Epithelial cell of prostate (primary cell): ENCODE measurements at regions not wholly inside any gene's neighbourhood (a gene's known extent, or its start where the extent isn't known, plus 50 kb on each side); places are given as distances from the start of the nearest gene placed in this dataset.

Experiments
- DNase-seq: peaks from one replicate; pipeline ENCODE4 v3.0.0-alpha.2; 2011; ENCODE audit warnings: low read depth, low spot score
- H3K27ac ChIP-seq: fragments of 450-650 bp; 2 replicates; pipeline ENCODE4 v1.5.1; 2017; ENCODE audit warnings: mild to moderate bottlenecking

DNA sequence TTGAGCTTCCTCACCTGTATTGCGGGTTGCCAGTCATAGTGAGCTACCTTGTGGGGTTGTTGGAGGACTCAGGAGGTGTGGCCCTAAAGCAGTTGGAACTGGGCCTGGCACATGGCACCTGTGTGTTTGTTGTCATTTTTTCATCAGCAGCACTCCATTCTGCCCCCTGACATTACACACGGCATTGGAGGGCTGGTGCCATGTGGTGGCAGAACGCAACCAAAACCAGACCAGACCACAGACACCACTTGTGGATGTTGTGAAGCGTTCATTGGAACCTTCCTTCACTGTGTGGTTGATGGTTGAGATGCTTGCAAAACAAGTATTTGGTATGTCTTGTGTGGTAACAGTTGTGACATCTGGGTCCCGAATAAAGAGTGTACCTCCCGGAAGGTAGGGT is 113.2 kb upstream of the ERCC6L2 start:
- DNase-seq, result no peak

DNA sequence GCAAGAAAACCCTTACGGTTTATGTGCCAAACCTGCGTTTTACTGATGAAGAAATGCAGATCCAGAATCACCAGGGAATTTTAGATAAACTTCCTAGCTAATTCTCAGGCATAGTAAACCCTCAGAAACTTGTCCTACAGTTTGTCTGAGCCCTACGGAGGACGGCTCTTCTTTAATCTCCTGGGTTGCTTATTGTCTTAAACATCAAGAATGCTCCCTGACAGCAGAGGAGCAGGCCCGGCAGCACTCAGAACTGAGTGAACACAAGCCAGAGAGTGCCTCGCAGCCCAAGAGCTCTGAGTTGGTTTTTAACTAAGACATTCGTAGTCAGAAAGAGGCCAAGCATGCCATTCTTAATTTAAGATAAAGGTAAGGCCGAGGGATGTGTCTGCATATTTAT is 114.7 kb upstream of the ERCC6L2 start:
- no peak overlapping the region for H3K27ac ChIP-seq
- DNase-seq, result no peak

More for the DNA sequence above, 113.2 kb upstream of the ERCC6L2 start:
- no peak overlapping the region for H3K27ac ChIP-seq

DNA sequence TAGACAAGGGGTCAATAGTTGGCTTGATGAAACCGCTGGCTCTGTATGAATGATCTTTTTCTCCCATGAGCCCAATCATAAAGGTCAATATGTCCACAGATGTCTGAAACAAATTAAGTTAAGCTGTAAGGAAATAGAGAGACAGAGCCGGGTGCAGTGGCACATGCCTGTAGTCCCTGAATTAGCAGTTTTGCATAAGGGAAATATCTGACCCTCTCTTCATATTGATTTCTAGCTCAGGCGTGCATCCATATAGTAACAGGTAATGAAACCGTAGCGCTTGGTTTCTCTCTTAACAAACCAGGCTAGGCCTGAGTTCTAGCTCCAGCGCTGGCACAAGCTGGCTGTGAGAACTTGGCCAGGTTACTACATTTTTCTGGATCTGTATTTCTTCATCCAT is 118.1 kb upstream of the ERCC6L2 start:
- DNase-seq, result no peak
- no peak overlapping the region for H3K27ac ChIP-seq

DNA sequence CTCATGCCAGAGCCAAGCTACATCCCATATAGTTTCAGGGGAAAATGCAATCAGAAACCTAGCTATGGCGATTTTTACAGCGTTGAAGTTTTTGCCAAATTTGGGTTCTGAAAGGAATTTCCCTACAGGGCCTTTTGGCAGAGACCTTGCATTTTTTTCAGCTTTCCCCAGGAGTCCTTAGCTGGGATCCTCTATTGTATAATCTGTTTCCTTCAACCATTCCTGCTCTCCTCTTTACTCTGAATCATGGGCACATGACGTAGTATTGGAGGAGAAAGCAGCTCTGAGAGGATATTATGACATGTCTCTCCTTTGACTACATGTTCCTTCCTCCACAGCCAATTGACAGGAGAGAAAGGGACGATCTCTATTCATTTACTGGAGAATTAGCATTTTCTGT is 118.5 kb upstream of the ERCC6L2 start:
- DNase-seq, result no peak
- H3K27ac ChIP-seq, result no peak overlapping the region

DNA sequence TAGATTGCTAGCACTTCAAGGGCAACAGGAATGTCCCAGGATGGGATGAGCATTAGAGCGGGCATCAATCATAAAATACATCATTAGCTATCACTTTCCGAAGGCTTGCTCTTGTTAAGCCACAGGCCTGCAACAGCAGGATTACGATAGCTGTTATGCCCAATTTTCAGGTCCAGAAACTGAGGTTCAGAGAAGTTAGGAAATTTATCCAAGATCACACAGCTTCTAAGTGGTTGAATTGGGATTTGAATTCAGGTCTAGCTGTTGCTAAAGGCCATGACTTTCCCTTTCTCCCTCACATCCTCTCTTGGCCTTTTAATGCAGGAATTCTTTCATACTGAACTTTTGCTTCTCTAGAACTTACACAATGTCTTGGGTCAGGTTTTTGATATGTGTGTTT is 119.4 kb upstream of the ERCC6L2 start:
- no peak overlapping the region for H3K27ac ChIP-seq
- DNase-seq, result no peak

DNA sequence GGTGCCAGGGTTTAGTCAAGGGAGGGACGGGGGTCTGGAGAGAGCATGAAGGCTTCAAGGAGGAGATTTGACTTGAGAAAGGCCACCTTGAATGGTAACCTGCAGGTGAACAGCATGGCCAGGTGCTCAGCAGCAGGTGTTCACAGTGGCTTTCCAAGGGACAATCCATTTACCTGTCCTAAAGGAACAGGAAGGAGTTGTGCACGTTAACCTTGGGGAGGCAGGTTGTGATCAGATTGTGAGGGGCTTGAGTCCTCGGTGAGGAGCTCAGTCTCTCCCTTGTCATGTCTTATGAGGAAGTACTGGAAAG is 120.1 kb upstream of the ERCC6L2 start:
- no peak overlapping the region for H3K27ac ChIP-seq
- no peak for DNase-seq

DNA sequence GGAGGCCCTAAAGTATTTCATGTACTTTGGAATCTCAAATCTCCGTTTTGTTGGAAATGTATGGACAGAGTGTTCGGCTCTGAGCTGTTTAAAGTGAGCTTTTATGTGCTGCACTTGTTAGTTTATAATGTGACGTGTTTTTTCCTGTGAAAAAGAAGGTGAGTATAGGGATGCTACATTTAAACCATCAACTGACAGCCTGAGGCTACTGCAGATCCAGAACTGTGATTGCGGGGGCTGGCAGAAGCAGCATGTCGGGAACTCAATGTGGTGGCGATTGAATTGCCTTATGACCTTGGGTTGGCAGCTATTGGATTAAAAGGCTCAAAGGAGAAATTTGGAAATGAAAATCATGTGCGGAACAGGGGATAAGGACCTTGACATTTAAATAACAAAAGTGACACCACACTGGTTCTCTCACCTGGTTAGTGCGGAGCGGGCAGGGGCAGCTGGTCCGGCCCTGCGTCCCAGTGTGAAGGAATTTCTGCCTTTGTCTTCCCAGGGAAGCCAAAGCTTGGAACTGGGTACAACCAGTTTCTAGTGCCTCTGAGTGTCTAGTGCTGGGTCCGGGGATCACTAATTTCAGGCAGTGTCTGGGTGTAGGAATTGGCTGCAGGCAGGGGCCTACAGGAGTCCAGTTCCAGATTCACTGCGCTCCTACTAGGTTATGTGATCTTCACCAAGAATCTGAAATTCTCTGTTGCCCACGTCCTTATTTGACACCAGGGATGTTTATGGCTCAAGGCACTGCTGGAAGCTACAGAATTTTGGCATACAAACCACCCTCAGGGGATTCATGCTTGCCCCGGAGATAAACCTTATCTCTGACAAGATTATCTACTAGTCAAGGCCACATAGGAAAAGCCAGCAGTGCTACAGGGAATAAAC is 120.7 kb upstream of the ERCC6L2 start:
- H3K27ac ChIP-seq, result no peak overlapping the region
- no peak for DNase-seq

DNA sequence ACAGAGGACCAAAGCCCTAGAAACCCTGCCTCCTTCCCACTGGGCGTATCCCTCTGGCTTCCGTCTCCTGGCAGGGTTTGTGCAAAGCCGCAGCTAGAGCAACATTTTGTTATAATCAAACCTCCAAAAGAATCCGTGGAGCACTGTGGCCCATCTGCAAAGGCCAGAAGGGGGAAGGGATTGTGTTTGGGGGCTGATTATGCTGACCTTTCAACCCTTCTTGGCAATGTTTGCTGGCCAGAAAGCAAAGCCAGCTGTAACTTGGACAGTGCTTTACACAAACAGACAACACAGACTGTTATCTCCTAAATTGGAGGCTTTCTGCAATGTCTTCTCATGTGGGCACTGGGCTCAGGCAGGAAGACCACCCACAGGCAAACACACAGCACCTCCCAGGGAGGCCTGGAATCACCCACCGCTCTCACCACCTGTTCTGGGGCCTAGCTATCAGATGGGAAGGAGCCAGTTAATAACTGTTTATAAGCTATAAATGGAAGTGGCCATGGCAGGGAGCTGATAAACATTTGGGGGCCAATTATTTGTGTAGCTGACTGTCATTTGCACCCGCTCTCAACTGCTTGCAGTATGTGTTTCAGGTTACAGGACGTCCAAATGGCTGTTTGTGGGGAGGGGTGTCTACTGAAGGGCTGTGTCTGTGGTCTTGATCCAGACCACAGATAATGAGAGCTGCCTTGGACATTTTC is 121.6 kb upstream of the ERCC6L2 start:
- DNase-seq, result no peak
- H3K27ac ChIP-seq, result no peak overlapping the region

DNA sequence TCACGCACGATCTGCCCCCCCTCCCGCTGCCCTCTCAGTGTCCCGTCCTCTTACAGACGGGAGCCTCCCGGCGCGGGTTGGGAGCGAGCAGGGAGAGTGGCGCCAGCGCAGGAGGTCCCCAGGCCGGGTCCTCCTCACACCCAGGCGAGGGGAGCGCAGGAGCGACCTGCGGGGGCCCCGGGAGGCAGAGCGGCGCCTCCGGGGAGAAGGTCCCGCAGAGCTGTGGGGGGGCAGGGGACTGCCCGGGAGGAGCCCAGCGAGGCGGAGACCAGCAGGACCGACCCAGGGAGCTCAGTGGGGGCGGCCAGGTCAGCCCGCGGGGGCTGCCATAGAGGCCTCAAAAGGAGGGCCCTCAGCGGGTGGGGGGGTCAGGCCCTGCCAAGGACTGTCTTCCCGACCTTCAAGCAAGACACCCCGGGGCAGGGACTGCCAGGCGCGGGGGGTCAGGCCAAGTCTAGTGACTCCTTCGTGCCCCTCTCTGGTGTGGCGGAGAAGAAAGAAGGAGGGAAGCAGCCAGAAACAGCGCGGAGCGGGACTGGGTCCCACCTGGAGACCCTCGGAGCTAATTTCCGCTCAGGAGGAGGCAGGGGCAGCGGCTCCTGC is 123.3 kb upstream of the ERCC6L2 start:
- no peak overlapping the region for H3K27ac ChIP-seq
- no peak for DNase-seq

DNA sequence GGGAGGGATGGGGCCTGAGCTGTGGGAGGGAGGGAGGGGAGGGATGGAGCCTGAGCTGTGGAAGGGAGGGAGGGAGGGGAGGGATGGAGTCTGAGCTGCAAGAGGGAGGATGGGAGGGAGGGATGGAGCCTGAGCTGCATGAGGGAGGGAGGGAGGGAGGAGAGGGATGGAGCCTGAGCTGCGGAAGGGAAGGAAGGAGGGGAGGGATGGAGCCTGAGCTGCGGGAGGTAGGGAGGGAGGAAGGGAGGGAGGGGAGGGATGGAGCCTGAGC is 124.0 kb upstream of the ERCC6L2 start:
- DNase-seq, result no peak
- H3K27ac ChIP-seq, result no peak overlapping the region

DNA sequence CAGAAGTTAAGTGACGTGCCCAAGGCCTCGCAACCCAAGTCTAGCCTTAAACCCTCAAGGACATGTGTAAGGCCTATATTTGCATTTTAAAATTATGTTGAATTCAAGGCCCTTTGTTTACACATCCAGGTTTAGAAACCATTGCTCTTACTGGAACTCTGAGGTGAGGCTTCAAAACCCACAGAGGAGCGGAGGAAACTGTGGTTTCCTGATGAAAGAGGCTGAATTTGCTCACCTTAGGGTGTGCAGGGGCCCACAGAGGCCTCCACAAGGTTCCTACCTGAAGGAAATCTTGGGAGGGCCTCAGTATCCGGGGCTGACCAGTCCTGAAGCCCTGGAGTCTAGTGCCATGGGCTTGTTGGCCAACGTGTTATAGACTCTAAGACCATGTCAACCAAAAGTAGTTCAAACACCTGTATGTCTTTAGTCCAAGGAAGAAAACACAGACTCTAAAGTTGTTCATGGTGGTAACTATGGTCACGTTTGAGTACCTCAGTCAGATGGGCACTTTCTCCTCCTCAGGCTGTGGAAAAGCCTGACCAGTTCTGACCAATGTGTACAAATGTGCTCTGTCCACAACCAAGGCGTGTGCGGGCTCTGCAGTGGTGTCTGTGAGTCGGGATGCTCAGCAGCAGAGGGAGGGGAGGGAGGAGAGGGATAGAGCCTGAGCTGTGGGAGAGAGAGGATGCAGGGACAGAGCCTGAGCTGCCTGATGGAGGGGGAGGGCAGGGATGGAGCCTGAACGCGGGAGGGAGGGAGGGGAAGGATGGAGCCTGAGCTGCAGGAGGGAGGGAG is 124.6 kb upstream of the ERCC6L2 start:
- no peak overlapping the region for H3K27ac ChIP-seq
- no peak for DNase-seq

DNA sequence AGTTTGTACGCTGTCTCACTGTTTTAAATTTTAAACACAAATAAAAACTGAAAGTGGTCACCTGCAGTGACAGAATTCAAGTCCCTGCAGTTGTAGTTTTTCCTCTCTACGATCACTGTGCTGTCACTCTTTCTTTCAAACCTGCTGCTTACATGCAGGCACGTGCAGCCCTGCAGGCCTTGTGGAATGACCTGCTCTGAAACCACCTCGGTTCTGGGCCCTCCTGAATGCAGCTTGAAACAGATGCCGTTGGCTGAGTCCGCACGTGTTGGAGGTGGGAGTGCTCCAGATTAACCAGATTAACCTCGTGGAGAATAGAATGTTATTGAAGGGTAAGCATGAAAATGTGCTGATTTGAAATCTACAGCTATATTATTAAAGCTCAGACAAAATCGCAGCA is 126.0 kb upstream of the ERCC6L2 start:
- DNase-seq, result no peak
- H3K27ac ChIP-seq, result no peak overlapping the region

DNA sequence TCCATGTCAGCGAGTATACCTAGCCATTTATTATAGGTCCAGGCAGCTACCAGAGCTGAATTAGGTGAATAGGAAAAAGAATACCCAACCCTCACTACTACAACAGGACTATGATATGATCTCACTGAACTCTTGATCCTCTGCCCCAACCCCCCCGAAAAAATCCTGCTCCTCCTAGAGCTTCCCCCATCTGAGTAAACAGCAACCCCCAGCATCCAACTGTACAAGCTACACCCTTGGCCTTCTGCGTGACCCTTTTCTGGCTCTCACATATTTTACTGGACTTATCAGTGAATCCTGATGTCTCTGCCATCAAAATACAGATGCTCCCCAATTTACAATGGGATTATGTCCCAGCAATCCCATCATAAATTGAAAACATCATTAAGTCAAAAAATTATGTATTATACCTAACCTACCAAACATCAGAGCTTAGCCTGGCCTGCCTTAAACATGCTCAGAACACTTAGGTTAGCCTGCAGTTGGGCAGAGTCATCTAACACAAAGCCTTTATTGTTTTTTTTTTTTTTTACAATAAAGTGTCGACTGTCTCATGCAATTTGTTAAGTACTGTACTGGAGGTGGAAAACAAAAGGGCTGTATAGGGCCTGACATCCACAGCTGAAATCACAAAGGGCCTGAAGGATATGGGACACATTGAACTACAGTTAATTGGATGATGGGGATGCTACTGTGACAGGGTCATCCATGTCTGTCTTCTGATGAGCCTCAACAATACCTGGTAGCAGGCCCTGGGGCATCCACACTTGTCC is 128.9 kb upstream of the ERCC6L2 start:
- no peak for DNase-seq
- H3K27ac ChIP-seq, result no peak overlapping the region

DNA sequence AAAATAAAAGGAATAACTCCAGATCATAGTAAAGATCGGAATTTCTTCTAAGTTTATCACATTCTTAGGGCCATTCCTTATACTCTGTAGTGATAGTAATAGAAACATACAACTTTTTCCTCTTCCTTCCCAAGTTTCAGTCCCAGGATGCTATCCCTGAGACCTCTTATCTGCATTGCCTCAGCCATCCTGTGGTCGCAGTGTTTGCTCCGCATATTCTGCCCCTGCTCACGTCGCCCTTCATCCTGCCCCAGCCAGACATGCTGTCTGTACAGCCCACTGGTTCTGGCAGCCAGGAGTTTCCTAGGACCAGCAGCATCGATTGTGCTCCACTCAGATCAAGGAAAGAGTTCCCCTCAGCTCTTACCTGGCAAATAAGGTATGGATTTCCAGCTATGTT is 132.7 kb upstream of the ERCC6L2 start:
- DNase-seq, result no peak

DNA sequence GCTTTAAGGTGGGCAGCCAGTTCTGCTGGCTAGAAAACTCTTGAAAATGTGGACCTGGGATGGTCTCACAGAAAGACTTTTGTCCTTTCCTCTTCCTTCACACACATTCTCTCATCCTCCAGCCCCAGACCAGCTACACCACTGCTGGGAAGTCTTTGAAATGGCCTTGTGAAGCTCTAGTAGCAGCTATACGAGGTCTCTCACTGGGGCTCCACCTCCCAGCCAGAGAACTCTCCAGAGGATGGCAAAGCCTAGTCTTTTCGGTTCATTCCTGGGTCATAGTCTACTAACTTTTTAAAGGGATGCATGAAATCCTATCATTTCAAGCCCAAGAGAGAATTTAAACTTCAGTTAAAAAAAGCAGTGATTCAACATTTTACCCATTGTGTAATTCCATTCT is 133.9 kb upstream of the ERCC6L2 start:
- H3K27ac ChIP-seq, result no peak overlapping the region
- DNase-seq, result no peak

More for the DNA sequence above, 132.7 kb upstream of the ERCC6L2 start:
- H3K27ac ChIP-seq, result no peak overlapping the region

DNA sequence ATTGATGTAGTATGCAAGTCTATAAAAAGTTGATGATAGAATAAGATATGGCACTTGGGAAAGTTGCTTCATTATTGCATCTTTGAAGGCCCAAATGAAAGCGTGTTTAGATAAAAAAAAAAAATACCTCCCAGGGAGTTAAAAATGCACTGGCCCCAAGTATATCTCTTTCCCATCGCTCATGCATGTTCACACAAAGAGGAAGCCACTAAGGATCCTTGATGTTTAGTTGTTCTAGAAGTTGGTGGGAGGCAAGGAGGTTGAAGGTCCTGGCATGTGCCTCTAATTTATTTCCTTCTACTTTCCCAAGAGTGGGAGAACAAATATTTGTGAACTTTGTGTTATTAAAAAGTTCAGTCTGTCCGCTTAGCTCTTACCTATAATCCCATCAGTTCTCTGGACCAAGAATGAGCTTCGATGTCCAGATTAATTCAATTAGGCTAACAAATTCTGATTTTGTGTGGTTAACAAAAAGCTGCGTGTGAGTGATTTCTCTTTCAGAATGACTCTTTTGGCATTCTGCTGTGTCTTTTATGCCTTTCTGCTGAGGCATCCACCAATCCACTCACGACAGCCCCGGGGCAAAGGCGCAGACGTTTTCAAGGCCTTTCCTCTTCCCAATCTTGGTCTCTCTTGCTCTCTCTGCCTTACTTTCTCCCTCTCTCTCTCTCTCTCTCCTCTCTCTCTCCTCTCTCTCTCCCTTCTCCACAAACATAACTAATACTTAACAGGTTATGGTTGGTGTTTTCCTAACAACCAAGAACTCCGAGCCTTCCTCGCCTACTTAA is 135.1 kb upstream of the ERCC6L2 start:
- no peak for DNase-seq
- no peak overlapping the region for H3K27ac ChIP-seq

DNA sequence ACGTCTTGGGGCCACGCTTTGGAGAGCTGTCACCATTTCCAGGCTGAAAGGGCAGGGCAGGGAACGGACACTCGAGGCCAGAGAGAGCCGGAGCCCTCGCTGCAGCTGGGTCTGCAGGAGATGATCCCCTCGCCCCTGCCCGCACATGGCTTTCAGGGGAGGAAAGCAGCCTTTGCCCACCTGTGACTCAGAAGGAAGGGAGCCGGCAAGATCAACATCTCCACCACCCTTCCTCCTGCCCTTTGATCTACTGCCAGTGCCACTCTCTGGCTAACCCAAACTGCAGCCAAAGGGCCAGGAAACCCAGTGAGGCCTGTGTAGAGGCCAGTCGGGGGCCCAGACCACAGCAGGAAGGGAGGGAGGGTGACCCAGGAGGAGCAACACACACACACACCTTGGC is 137.1 kb upstream of the ERCC6L2 start:
- no peak for DNase-seq
- H3K27ac ChIP-seq, result no peak overlapping the region

DNA sequence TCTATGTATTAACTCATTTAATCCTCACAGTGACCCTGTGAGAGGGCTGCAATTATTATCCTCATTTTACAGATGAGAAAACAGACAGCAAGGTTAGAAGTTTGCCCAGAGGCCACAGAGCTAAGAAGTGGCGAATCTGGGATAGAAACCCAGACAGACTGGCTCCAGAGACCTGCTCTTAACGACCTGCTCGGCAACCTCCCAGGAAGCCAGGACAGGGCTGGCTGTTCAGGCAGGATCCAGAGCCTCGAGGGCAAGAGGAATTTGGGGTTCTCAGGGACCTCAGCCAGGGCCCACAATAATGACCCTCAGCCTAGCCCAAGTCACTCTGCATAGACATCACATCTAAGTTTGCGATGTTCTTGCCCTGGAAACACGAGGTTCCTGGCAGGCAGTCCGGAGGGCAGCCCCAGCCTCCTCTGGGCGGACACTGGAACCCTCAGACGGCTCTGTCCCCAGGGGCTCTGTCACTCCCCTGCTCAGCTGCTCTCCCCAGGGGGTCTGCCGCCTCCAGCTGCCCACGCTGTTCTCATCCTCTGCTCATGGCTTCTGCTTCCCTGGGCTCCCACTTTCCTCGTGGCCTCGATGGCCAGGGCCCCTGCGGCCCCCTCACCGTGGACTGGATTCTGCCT is 138.5 kb upstream of the ERCC6L2 start:
- no peak for DNase-seq

DNA sequence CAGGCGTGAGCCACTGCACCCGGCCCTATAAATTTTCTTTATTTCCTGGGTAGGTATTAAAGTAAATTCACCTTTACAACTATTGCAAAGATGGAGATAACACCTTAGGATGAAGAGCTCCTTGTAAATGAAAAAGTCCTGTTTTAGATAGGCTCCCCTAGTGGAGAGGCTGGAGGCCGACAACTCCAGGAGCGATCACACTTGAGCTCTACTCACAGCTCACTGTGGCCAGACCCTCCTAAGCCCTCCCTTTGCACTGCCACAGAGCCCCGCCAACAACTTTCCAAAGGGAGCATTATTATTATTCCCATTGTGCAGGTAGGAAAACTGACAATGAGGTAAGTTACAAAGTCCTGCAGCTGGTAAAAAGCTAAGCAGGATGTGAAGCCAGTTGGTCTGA is 139.1 kb upstream of the ERCC6L2 start:
- DNase-seq, result no peak

More for the DNA sequence above, 138.5 kb upstream of the ERCC6L2 start:
- H3K27ac ChIP-seq, result no peak overlapping the region

More for the DNA sequence above, 139.1 kb upstream of the ERCC6L2 start:
- no peak overlapping the region for H3K27ac ChIP-seq
